ENCODE measurements at regions not wholly inside any gene's neighbourhood (a gene's known extent, or its start where the extent isn't known, plus 50 kb on each side); places are given as distances from the start of the nearest gene placed in this dataset.
"Not testable (repeated sequence)": the region's sequence is repeated elsewhere in the genome, so short reads cannot be mapped to it uniquely, and the experiment has no call there.

GRCh38 chr12:68514807-68515411, 95.8 kb upstream of the RAP1B start:
- DNase-seq: no peak

GRCh38 chr12:68515793-68516192, 94.9 kb upstream of the RAP1B start:
- no peak for DNase-seq

- DNase-seq: no peak
Observed at GRCh38 chr12:68521321-68521839, 89.3 kb upstream of the RAP1B start.

DNA sequence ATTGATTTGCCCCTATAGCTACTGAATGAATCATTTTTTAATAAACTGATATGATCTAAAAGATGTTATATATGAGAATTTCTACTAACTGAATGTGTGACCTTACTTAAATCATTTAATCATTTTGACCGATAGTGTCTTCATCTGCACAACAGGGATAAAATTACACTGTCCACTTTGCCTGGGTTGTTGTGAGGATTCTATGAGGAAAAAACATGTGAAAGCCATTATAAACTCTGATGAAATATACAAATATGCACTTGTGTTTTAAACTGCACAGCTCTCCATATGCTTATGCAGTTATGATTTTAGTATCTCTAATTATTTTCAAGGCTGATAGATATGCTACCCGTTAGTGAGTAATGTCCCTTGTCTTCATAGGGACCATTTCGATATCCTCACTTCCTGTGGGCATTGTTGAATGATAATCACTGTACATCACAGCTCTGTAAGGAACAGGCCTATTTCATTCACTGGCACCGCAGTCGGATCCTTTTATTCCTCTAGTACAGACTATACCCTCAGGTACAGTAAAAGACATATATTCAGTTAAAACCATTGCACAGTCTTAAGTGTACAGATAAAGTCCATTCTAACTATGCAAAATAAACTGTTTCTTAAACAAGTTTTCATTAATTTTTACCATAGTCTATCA, 88.7 kb upstream of the RAP1B start:
- no peak for DNase-seq

DNA sequence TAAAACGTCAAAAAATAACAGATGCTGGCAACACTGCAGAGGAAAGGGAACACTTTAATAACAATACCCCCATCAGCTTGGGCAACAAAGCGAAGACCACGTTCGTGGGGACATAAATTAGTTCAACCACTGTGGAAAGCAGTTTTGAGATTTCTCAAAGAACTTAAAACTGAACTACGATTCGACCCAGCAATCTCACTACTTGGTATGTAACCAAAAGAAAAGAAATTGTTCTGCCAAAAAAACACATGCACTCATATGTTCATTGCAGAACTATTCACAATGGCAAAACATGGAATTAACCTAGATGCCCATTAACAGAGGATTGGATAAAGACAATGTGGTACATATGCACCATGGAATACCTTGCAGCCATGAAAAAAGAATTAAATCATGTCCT, 81.2 kb upstream of the RAP1B start:
- DNase-seq: no peak

DNA sequence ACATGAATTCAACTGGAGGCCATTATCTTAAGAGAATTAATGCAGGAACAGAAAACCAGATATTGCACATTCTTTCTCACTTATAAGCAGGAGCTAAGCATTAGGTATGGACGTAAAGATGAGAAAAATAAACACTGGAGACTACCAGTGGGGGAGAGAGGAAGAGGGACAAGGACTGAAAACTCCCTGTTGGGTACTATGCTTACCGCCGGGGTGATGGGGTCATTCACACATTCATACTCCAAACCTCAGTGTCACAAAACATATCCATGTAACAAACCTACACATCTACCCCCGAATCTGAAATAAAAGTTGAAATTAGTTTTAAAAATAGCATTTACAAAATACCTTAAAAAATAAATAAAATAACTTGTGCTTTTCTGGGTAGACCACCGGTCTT, 80.8 kb upstream of the RAP1B start:
- DNase-seq: no peak

DNA sequence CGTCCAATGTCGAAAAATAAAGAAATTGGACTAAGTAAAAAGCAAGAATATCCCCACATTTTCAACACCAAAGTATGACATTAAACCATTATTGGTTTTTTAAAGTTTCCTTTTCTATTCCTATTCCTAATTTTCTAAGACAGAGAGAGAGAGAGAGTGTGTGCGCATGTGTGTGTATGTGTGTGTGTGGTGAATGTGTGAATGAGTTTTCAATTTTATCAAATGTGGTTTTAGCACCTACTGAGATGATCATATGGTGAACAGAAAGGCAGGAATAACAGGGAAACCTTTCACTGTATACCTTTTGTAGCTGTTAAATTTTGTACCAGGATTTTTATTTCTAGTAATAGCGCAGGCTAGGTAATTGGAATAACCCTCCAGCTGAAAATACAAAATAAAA, 80.4 kb upstream of the RAP1B start:
- DNase-seq: no peak

- no peak for DNase-seq
Observed at GRCh38 chr12:68530965-68531364, 79.7 kb upstream of the RAP1B start.

GRCh38 chr12:68532204-68532886, 78.4 kb upstream of the RAP1B start:
- DNase-seq: no peak

DNA sequence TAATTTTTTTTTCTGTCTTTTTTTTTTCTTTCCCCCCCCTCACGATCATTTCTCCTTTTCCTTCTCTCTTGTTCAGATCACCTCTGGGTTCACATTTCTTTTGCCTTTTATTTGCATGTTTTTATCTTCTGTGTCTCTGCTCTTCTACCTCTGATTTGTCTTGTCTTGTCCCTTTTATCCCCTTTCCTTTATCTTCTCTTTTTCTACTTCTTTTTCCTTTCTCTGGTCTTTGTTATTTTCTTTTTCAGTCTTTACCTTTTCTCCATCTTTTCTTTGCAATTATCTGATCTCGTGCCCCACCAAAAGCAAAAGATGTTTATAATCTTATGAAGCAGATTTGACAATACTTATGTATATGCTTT, 77.8 kb upstream of the RAP1B start:
- DNase-seq: no peak

DNA sequence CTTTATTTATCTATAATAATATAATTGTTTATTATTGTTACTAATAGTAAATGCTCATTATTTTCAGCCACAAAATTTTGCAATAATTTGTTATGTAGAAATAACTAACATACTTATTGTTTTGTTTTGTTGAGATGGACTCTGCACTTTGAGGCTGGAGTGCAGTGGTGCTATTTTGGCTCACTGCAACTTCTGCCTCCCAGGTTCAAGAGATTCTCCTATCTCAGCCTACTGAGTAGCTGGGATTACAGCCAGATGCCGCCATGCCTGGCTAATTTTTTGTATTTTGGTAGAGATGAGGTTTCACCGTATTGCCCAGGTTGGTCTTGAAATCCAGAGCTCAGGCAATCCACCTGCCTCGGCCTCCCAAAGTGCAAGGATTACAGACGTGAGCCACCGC, 76.6 kb upstream of the RAP1B start:
- no peak for DNase-seq

- DNase-seq: no peak
Observed at GRCh38 chr12:68536885-68537485, 73.7 kb upstream of the RAP1B start.

DNA sequence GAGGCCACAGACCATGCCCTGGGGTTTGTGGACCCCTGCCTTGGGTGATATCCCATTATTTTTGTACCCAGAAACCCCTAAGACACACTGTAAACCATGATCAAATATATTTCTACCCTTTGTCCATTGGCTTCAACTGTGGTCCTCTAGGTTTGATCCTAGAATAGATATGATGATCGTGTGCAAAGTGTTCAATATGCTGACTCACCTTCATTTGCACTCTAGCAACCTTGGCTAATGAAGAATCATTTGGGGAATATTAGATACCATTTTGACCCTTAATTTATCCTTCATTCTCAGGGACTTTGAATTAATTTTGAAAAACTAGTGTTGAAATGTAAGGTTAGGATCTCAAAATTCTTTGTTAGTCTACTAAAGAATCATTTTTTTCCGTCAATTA, 73.1 kb upstream of the RAP1B start:
- DNase-seq: no peak

- DNase-seq: no peak
Observed at GRCh38 chr12:68538726-68539614, 71.7 kb upstream of the RAP1B start.

DNA sequence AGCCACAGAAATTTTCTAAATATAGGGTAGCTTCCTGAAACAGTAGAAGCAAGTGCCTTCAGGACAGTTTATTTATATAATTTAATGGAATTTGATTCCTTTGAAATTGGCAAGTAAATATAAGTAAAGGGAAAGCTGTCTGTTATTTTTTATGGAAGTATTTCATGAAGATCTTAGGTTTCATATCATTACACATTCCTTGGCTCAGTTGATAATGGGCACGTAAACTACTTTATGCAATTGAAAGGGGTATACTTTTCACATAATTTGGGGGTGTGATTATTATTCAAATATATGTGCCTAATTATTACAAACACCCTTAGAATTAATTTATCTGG, 71.1 kb upstream of the RAP1B start:
- no peak for DNase-seq

- DNase-seq: not testable (repeated sequence)
Observed at GRCh38 chr12:68540768-68541167, 69.9 kb upstream of the RAP1B start.

DNA sequence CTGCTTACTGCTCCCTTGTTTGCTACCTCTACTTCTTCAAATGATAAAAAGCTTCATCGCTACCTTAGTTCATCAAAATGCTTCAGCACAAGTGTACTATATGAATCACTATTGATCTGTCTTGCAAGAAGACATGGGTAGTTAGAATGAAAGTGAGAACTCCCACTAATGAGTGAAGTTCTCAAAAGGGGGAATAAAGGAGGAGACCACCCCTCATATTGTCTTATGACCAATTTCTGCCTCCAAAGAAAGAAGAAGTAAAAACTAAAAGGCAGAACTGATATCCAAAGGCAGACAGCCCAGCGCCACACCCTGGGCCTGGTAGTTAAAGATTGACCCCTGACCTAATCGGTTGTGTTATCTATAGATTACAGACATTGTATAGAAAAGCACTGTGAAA, 63.4 kb upstream of the RAP1B start:
- DNase-seq: not testable (repeated sequence)

- not testable (repeated sequence) for DNase-seq
Observed at GRCh38 chr12:68552605-68553195, 58.0 kb upstream of the RAP1B start.

DNA sequence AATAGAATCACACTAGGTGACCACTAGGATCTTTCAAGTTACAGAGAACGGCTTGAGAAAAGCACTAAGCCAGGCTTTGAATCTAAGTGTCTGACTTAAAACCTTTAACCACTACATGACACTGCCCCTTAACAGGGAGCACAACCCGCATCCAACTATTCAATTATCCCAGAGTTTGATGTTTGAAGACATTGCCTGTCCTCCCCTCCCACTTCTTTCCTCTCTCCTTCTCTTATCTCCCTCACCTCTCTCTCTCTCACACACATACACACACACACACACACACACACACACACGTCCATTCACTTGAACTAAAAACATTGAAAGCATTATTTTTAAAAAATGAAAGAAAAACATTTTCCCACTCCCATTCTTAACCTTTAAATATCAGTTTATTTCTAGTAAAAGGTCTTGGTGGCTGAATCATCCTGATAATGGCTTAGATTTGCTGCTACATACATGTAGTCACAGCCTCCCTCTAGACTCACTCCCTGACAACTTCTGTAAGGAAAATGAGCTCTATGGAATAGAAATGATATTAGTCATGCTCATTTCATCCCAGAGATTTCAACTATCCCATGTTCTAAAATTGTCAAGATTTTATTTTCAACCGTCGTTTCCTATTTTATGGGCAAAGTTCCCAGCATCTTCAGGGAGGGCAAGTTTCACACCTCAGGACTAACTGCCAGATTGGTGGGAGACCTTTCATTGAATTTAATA, 53.5 kb upstream of the RAP1B start:
- no peak for DNase-seq

DNA sequence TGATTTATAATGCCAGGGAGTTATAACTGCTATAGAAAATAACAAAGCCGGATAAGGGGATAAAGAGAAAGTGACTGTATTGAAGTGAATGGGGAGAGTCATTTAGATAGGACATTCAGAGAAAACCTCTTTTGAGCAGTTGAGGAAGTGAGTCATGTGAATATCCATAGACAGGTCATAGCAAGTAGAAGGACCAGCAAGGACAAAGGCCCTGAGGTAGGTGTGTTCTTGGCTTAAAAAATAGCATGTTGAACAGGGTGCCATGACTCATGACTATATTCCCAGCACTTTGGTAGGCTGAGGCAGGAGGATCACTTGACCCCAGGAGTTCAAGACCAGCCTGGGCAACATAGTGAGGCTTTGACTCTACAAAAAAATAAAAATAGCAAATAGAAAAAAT, 51.5 kb upstream of the RAP1B start:
- DNase-seq: no peak

DNA sequence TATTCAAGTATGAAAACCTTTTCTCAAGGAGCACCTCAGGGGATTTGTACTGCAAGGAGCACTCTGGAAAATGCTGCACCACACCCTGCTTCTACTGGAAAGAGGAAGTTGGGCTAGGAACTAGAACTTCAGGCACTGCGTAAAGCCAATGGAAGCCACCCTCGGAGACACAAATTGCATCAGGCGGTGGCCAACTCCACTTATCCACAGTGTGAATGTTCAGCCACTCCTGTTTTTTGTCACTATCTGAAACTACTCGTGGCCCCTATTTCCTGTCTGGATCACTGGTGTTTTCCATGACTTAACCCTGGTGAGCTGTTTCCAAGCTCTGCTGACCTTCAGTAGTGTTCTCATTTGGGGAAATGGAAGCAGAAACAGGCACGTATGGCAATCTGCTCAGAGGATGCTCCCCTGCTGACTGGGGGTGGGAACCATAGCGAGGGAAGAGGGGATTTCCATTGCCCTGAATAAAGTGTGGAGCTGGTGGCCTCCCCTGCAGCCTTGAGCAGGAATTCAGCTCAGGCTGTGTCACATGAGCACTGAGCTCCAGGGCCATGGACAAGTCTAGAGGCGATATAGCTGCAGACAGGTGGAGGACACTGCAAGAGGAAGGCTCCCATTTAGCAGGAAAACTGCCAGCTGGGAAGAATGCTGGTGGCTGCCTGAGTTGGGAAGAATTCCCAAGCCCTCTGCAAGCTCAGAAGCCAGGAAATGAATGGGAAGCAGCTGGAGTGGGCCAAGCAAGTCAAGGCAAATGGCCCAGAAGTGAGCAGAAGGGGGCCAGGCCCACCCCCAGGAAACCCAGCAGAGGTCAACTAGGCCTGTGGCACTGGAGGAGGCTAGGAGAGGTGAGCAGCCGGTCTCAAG, 50.5 kb upstream of the RAP1B start:
- no peak for DNase-seq

Data from NCI-H1048 (cell line).